ENCODE measurements at regions not wholly inside any gene's neighbourhood (a gene's known extent, or its start where the extent isn't known, plus 50 kb on each side); places are given as distances from the start of the nearest gene placed in this dataset.

- RAD21 ChIA-PET (ENCODE audit: unreplicated experiment), result interaction anchor here (1.0 to 2.6 kb wide), 2 partner anchors 492 to 664 kb away, joined by 4 to 10 read pairs; no protein-coding TSS in a partner anchor
- Histone ChIP-seq H3K27me3 (replicated peaks in 1 of 2; ENCODE audit: control insufficient read depth in 2 of 2, insufficient read depth in 2 of 2, low read length in 1 of 2) (no peaks in the 10 kb centered on the region), H2AFZ (ENCODE audit: control insufficient read depth, low read depth, low read length) (peak overlapping the region; percentile 26), H3K9me3 (replicated peaks; ENCODE audit: control insufficient read depth, insufficient read depth, low read length) (no peaks in the 10 kb centered on the region; the same call in 2 of the 3 replicates), H3K4me1 (ENCODE audit: control insufficient read depth, insufficient read depth, low read length) (peaks cover 43% of the 10 kb centered on the region), H3K4me2 (ENCODE audit: control insufficient read depth, insufficient read depth) (peak overlapping the region; percentile 93), H3K36me3 (ENCODE audit: control insufficient read depth in 2 of 2, insufficient read depth in 2 of 2, low read length in 1 of 2) (no peaks in the 10 kb centered on the region), H3K9ac (ENCODE audit: control insufficient read depth, insufficient read depth, low read length) (peak overlapping the region; percentile 11), H3K79me2 (ENCODE audit: control insufficient read depth, insufficient read depth, low read length) (no peaks in the 10 kb centered on the region), H3K4me3 (peak overlapping the region; percentile 51; the same call in 1 of the 2 replicates), H3K27ac (ENCODE audit: control insufficient read depth, insufficient read depth) (peak overlapping the region; percentile 88), H4K20me1 (ENCODE audit: control insufficient read depth, insufficient read depth) (no peaks in the 10 kb centered on the region)
- no peak for DNase-seq (ENCODE audit: low read depth, low spot score)
- BruUV-seq (replicated peaks), result no TSS peak
- FAIRE-seq, result no peak
- intact Hi-C loops (cut with micrococcal nuclease; ENCODE audit: unreplicated experiment) (loop anchor here (1.0 to 10.0 kb wide), 5 partner anchors 156 to 758 kb away; no protein-coding TSS in a partner anchor), in situ Hi-C loops (cut with MboI) (loop anchor here (10.0 kb wide), 1 partner anchor 478 kb away; no protein-coding TSS in a partner anchor)
- POLR2A ChIA-PET, result interaction anchor here (0.7 kb wide), 1 partner anchor 321 kb away, joined by 4 read pairs; no protein-coding TSS in a partner anchor
- 43% methylated on average over 14 of the region's 14 CpGs for WGBS (ENCODE audit: insufficient coverage, insufficient replicate concordance, low lambda C conversion rate, missing lambda C conversion rate)
- peak; percentile 57 for ATAC-seq
- CTCF ChIA-PET, result interaction anchor here (0.6 to 1.1 kb wide), 4 partner anchors 9 to 46 kb away, joined by 3 to 6 read pairs (median 4); no protein-coding TSS in a partner anchor
- SMC1A ChIA-PET (ENCODE audit: uncharacterized antibody, unreplicated experiment), result interaction anchor here (1.4 kb wide), 1 partner anchor 492 kb away, joined by 4 read pairs; no protein-coding TSS in a partner anchor
- TF ChIP-seq PAX5 (IDR thresholded peaks at IDR 0.05; ENCODE audit: borderline replicate concordance, low read depth, low read length) (peak; percentile 48; the same call in 1 of the 2 replicates), RAD21 (IDR thresholded peaks at IDR 0.05; ENCODE audit: insufficient read depth, low read depth, low read length) (0 out of 2 replicates have a peak, but pooled peaks have one; percentile 23), BCL11A (IDR thresholded peaks at IDR 0.05; ENCODE audit: low read depth, low read length) (0 out of 2 replicates have a peak, but pooled peaks have one; percentile 14), SIN3A (IDR thresholded peaks at IDR 0.05; ENCODE audit: low read depth, low read length) (no peak), USF1 (IDR thresholded peaks at IDR 0.05; ENCODE audit: borderline replicate concordance, extremely low read length, insufficient read depth, low read depth, low read length) (peak; percentile 27), YY1 (IDR thresholded peaks at IDR 0.05; ENCODE audit: low read depth, low read length) (0 out of 2 replicates have a peak, but pooled peaks have one; percentile 50), RUNX3 (IDR thresholded peaks at IDR 0.05; ENCODE audit: low read length) (peak; percentile 80), CBFB (IDR thresholded peaks at IDR 0.05; ENCODE audit: low read depth) (peak; percentile 21; the same call in 1 of the 2 replicates), RCOR1 (conservative IDR thresholded peaks at IDR 0.05; ENCODE audit: low read depth, low read length) (no peak), BCL3 (IDR thresholded peaks at IDR 0.05; ENCODE audit: borderline replicate concordance, insufficient read depth, low read depth, low read length, poor library complexity, severe bottlenecking) (no peak), CTCF (IDR thresholded peaks at IDR 0.05 in 2 of 3, conservative IDR thresholded peaks at IDR 0.05 in 1 of 3; ENCODE audit: control insufficient read depth in 2 of 3, extremely low read depth in 1 of 3, insufficient read depth in 1 of 3, low read depth in 3 of 3, low read length in 3 of 3) (peak; percentile 2 to 23 (median 3); a peak in 1 of 6 replicates), EED (IDR thresholded peaks at IDR 0.05; ENCODE audit: low read depth) (0 out of 2 replicates have a peak, but pooled peaks have one; percentile 19), REST (IDR thresholded peaks at IDR 0.05; ENCODE audit: low read depth, low read length) (no peak)
These were observed 666.4 kb upstream of the ZNF608 start for GRCh38 chr5:125412561-125413495.

All from GM12878 (cell line).